ENCODE measurements at regions not wholly inside any gene's neighbourhood (a gene's known extent, or its start where the extent isn't known, plus 50 kb on each side); places are given as distances from the start of the nearest gene placed in this dataset.
"Not testable (repeated sequence)": the region's sequence is repeated elsewhere in the genome, so short reads cannot be mapped to it uniquely, and the experiment has no call there.

GRCh38 chr2:190005513-190005912 is 57.0 kb downstream of the MSTN start:
- no peak for DNase-seq
- Mint-ChIP-seq H3K4me3 (ENCODE audit: low read depth, unreplicated experiment) (no peak overlapping the region), H3K27ac (ENCODE audit: unreplicated experiment) (no peak overlapping the region), H3K36me3 (ENCODE audit: insufficient read depth, unreplicated experiment) (no peaks in the 10 kb centered on the region), H3K27me3 (ENCODE audit: unreplicated experiment) (no peaks in the 10 kb centered on the region), H3K9me3 (ENCODE audit: low read depth, unreplicated experiment) (no peaks in the 10 kb centered on the region), H3K4me1 (ENCODE audit: low read depth, unreplicated experiment) (no peaks in the 10 kb centered on the region)
- CTCF ChIA-PET, result no interaction called here
- intact Hi-C loops (cut with micrococcal nuclease; ENCODE audit: unreplicated experiment), result no loop called here
- no TSS peak for BruUV-seq (replicated peaks)
- no peak for TF ChIP-seq CTCF (IDR thresholded peaks at IDR 0.05; ENCODE audit: unreplicated experiment)

GRCh38 chr2:189999661-190000060 is 62.9 kb downstream of the MSTN start:
- CTCF ChIA-PET, result no interaction called here
- H3K27me3 Mint-ChIP-seq (ENCODE audit: unreplicated experiment), result no peaks in the 10 kb centered on the region
- intact Hi-C loops (cut with micrococcal nuclease; ENCODE audit: unreplicated experiment), result no loop called here
- no peak overlapping the region for H3K4me3 Mint-ChIP-seq (ENCODE audit: low read depth, unreplicated experiment)
- no peak overlapping the region for H3K27ac Mint-ChIP-seq (ENCODE audit: unreplicated experiment)
- no TSS peak for BruUV-seq (replicated peaks)
- TF ChIP-seq CTCF (IDR thresholded peaks at IDR 0.05; ENCODE audit: unreplicated experiment), result no peak
- no peaks in the 10 kb centered on the region for H3K4me1 Mint-ChIP-seq (ENCODE audit: low read depth, unreplicated experiment)
- no peaks in the 10 kb centered on the region for H3K9me3 Mint-ChIP-seq (ENCODE audit: low read depth, unreplicated experiment)
- no peak for DNase-seq
- no peaks in the 10 kb centered on the region for H3K36me3 Mint-ChIP-seq (ENCODE audit: insufficient read depth, unreplicated experiment)

- H3K36me3 Mint-ChIP-seq (ENCODE audit: insufficient read depth, unreplicated experiment); H3K27me3 Mint-ChIP-seq (ENCODE audit: unreplicated experiment); BruUV-seq (replicated peaks); H3K9me3 Mint-ChIP-seq (ENCODE audit: low read depth, unreplicated experiment); intact Hi-C loops (cut with micrococcal nuclease; ENCODE audit: unreplicated experiment); H3K4me1 Mint-ChIP-seq (ENCODE audit: low read depth, unreplicated experiment); CTCF ChIA-PET; H3K27ac Mint-ChIP-seq (ENCODE audit: unreplicated experiment); H3K4me3 Mint-ChIP-seq (ENCODE audit: low read depth, unreplicated experiment); DNase-seq: not testable (repeated sequence)
Observed at GRCh38 chr2:189998665-189999064, 63.9 kb downstream of the MSTN start.

GRCh38 chr2:189997016-189997415 is 65.5 kb downstream of the MSTN start:
- Mint-ChIP-seq H3K27ac (ENCODE audit: unreplicated experiment) (no peak overlapping the region), H3K27me3 (ENCODE audit: unreplicated experiment) (no peaks in the 10 kb centered on the region), H3K4me1 (ENCODE audit: low read depth, unreplicated experiment) (no peaks in the 10 kb centered on the region), H3K4me3 (ENCODE audit: low read depth, unreplicated experiment) (no peak overlapping the region), H3K9me3 (ENCODE audit: low read depth, unreplicated experiment) (no peaks in the 10 kb centered on the region), H3K36me3 (ENCODE audit: insufficient read depth, unreplicated experiment) (no peaks in the 10 kb centered on the region)
- BruUV-seq (replicated peaks), result no TSS peak
- no peak for DNase-seq
- CTCF ChIA-PET, result no interaction called here
- TF ChIP-seq CTCF (IDR thresholded peaks at IDR 0.05; ENCODE audit: unreplicated experiment), result no peak
- intact Hi-C loops (cut with micrococcal nuclease; ENCODE audit: unreplicated experiment), result no loop called here

GRCh38 chr2:189995679-189996078 is 66.8 kb downstream of the MSTN start:
- intact Hi-C loops (cut with micrococcal nuclease; ENCODE audit: unreplicated experiment), result no loop called here
- no peaks in the 10 kb centered on the region for H3K4me1 Mint-ChIP-seq (ENCODE audit: low read depth, unreplicated experiment)
- no peak for DNase-seq
- no peaks in the 10 kb centered on the region for H3K27me3 Mint-ChIP-seq (ENCODE audit: unreplicated experiment)
- H3K27ac Mint-ChIP-seq (ENCODE audit: unreplicated experiment), result no peak overlapping the region
- no TSS peak for BruUV-seq (replicated peaks)
- TF ChIP-seq CTCF (IDR thresholded peaks at IDR 0.05; ENCODE audit: unreplicated experiment), result no peak
- no peaks in the 10 kb centered on the region for H3K9me3 Mint-ChIP-seq (ENCODE audit: low read depth, unreplicated experiment)
- no peaks in the 10 kb centered on the region for H3K36me3 Mint-ChIP-seq (ENCODE audit: insufficient read depth, unreplicated experiment)
- CTCF ChIA-PET, result no interaction called here
- no peak overlapping the region for H3K4me3 Mint-ChIP-seq (ENCODE audit: low read depth, unreplicated experiment)

Data from Calu3 (cell line).